RWPE1 (cell line): ENCODE measurements at regions not wholly inside any gene's neighbourhood (a gene's known extent, or its start where the extent isn't known, plus 50 kb on each side); places are given as distances from the start of the nearest gene placed in this dataset.

Experiments
- CTCF ChIA-PET: fragments of 350-600 bp; sonication (Branson Sonifier 250); formaldehyde crosslinking; extraction: SDS; loops from one replicate; lab custom pipeline; 2021; lab: Yijun Ruan, JAX
- POLR2A ChIA-PET: fragments of 400-600 bp; formaldehyde crosslinking; extraction: SDS; loops from one replicate; lab custom pipeline; 2020; ENCODE audit warnings: antibody characterized with exemption; ENCODE audit not compliant: low non-redundant PET; lab: Yijun Ruan, JAX
- DNase-seq: peaks from one replicate; pipeline ENCODE4 v3.0.0; 2012; ENCODE audit warnings: low spot score
- H3K27ac ChIP-seq: fragments of 450-650 bp; 2 replicates; pipeline ENCODE4 v1.5.1; 2017
- TF ChIP-seq, protein P1 (sequence below): fragments of 450-650 bp; conservative IDR thresholded peaks from 2 replicates; pipeline ENCODE4 v1.5.1; 2017; ENCODE audit warnings: low read depth, mild to moderate bottlenecking

DNA sequence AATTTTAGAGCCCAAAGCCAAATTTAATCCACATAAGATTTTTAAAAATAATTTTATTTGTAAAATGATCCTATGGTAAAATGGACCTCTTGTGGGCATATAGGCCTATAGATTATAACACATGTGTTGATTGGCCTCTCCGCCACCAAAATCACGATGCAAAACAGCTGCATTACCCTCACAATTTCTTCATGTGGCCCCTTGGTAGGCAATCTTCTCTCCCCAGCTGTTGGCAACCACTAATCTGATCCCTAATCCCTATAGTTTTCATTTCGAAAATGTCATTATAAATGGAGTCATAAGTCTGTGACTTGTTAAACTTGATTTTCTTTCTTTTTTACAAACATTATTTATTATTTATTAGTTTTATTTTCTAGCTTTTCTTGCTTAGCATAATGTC lies 263.9 kb upstream of the SULF2 start:
- ChIA-PET POLR2A (no interaction called here), CTCF (interaction anchor here (0.6 to 0.7 kb wide), 3 partner anchors 66 to 720 kb away, joined by 3 to 4 read pairs (median 3); no protein-coding TSS in a partner anchor)
- no peak overlapping the region for H3K27ac ChIP-seq
- TF ChIP-seq, protein P1, sequence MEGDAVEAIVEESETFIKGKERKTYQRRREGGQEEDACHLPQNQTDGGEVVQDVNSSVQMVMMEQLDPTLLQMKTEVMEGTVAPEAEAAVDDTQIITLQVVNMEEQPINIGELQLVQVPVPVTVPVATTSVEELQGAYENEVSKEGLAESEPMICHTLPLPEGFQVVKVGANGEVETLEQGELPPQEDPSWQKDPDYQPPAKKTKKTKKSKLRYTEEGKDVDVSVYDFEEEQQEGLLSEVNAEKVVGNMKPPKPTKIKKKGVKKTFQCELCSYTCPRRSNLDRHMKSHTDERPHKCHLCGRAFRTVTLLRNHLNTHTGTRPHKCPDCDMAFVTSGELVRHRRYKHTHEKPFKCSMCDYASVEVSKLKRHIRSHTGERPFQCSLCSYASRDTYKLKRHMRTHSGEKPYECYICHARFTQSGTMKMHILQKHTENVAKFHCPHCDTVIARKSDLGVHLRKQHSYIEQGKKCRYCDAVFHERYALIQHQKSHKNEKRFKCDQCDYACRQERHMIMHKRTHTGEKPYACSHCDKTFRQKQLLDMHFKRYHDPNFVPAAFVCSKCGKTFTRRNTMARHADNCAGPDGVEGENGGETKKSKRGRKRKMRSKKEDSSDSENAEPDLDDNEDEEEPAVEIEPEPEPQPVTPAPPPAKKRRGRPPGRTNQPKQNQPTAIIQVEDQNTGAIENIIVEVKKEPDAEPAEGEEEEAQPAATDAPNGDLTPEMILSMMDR: no peak
- DNase-seq: no peak

DNA sequence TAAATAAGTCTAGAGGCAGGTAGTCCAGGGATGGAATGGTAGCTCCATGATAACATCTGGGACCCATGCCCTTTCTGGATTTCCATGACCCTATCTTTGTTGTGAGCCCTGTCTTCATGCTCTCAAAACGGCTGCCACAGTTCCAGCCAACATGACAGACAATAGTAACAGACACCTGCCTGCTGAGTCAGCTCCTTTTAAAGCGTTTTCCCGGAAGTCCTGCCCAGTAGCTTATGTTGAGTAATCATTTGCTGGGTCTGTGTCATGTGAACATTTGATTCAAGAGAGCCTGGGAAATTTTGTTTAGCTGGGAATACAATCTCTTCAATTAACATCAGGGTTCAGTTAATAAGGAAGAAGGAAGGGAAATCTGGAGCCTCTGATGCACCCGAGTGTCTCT lies 262.2 kb upstream of the SULF2 start:
- ChIA-PET CTCF (interaction anchor here (1.1 kb wide), 1 partner anchor 322 kb away, joined by 3 read pairs; no protein-coding TSS in a partner anchor), POLR2A (no interaction called here)
- TF ChIP-seq, protein P1: no peak
- H3K27ac ChIP-seq: no peak overlapping the region
- DNase-seq: no peak

DNA sequence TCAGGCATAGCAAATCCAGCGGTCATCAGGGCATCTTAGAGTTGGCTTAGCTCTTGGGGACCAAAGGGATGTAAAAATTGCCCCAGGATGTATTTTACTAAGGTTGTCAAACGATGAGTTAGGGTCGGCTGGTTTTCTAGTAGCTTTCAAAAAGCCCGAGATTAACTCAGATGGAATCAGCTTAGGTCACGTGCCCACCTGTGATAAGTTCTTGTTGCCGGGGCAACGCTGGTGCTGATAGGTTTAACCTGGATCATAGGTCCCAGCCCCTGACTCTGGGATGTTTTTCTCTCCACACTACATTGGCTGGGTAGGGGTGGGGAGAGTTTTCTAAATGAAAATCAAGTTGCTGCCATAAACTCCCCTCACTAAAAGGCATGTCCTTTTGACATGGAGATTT lies 257.3 kb upstream of the SULF2 start:
- CTCF ChIA-PET: interaction anchor here (0.8 kb wide), 1 partner anchor 375 kb away, joined by 3 read pairs; no protein-coding TSS in a partner anchor
- H3K27ac ChIP-seq: no peak overlapping the region
- POLR2A ChIA-PET: no interaction called here
- TF ChIP-seq, protein P1: no peak
- DNase-seq: no peak

DNA sequence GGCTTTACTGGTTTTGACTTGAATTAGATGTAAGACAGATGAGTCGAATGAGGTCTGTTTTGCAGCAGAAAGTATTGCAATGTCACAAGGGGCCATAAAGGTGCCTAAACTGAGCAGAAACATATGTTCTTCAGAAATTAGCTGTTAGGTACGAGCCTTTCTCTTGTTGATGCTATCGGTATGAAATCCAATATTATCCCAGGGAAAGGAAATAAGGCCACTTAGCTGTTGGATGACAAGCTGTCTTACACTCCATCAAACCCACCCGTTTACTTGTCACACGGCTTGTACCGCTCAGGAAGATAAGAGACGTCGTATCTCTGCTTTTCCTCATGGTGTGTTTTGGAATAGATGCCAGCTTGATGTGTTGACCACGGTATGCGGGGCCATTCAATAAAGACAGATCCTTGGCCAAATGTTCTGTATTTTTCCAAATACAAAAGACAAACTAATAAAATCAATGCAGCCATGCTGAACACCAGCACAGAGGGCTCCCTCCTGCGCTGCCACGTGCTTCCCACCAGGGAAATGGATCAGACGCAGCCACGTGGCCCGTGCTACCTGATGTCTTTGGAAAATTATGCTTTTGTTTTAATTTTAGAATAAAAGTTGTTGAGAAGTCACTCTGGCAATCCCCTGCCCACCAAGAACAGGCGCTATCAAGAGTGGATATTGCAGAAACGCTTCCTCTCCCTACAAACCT lies 255.9 kb upstream of the SULF2 start:
- DNase-seq: no peak
- H3K27ac ChIP-seq: no peak overlapping the region
- POLR2A ChIA-PET: no interaction called here
- CTCF ChIA-PET: interaction anchor here (0.7 kb wide), 1 partner anchor 255 kb away, joined by 6 read pairs; no protein-coding TSS in a partner anchor
- TF ChIP-seq, protein P1: no peak

DNA sequence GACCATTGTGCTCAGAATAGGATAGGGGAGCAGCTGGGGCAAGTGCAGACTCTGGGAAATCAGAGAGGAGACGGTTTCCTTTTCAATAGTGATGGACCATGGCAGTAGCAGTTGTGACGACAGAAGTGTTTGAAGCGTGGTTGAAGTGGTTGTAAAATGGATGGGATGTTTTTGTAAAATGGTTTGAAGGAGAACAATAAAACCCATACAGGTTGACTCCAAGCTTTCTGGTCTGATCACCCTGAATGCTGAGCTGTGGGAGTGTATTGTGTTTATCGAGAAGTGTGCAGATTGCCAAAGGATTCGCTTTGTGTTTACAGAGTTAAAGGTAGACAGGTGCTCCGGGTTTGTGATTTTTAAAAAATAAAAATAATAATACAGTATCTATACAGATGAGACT lies 255.2 kb upstream of the SULF2 start:
- ChIA-PET CTCF (no interaction called here), POLR2A (no interaction called here)
- DNase-seq: no peak
- no peak overlapping the region for H3K27ac ChIP-seq
- TF ChIP-seq, protein P1: no peak

DNA sequence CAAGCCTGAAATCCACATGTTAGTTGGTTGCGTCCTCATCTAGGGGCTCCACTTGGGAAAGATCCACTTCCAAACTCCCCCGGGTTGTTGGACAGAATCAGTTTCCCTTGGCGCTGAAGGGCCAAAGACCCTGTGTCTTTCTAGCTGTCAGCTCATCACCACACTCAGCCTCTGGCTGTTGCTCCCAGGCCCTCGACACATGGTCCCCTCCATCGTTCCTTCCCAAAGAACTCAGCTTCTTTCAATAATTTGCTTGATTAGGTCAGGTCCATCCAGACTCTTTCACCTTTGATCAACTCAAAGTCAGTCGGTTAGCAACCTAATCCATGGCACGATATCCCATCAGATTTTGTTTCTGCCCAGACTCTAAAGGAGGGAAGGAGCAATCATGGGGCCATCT lies 254.8 kb upstream of the SULF2 start:
- no peak for DNase-seq
- TF ChIP-seq, protein P1: no peak
- no peak overlapping the region for H3K27ac ChIP-seq
- POLR2A ChIA-PET: no interaction called here
- CTCF ChIA-PET: no interaction called here
